HG03108 (cell line): ENCODE measurements at regions not wholly inside any gene's neighbourhood (a gene's known extent, or its start where the extent isn't known, plus 50 kb on each side); places are given as distances from the start of the nearest gene placed in this dataset.

Experiments used
- ATAC-seq: cut with Tn5 transposase; IDR thresholded peaks from one replicate; pipeline ENCODE4 v1.9.1; 2021; ENCODE audit warnings: moderate library complexity; ENCODE audit not compliant: unreplicated experiment

GRCh38 chr16:86986809-86987487 is 330.2 kb downstream of the C16orf95 start:
- no peak for ATAC-seq

GRCh38 chr16:86987746-86988670 is 329.2 kb downstream of the C16orf95 start:
- no peak for ATAC-seq

- no peak for ATAC-seq
Observed at GRCh38 chr16:86988920-86989696, 328.1 kb downstream of the C16orf95 start.

DNA sequence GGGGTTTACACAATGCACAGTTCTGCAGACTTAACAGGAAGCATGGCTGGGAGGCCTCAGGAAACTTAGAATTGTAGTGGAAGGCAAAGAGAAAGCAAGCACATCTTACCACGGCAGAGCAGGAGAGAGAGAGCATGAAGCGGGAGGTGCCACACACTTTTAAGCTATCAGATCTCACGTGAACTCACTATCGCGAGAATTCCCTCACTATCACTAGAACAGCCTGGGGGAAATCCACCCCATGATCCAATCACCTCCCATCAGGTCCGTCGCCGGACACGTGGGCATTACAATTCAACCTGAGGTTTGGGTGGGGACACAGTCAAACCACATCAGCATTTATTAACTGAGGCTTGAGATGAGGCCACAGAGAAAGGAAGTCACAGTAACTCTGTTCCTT is 326.7 kb downstream of the C16orf95 start:
- ATAC-seq = peak; percentile 38

GRCh38 chr16:86991679-86992078 is 325.5 kb downstream of the C16orf95 start:
- no peak for ATAC-seq

GRCh38 chr16:86992587-86992986 is 324.6 kb downstream of the C16orf95 start:
- ATAC-seq = no peak

- no peak for ATAC-seq
Observed at GRCh38 chr16:86993426-86994110, 323.6 kb downstream of the C16orf95 start.

- ATAC-seq = no peak
Observed at GRCh38 chr16:86994215-86994614, 323.0 kb downstream of the C16orf95 start.

DNA sequence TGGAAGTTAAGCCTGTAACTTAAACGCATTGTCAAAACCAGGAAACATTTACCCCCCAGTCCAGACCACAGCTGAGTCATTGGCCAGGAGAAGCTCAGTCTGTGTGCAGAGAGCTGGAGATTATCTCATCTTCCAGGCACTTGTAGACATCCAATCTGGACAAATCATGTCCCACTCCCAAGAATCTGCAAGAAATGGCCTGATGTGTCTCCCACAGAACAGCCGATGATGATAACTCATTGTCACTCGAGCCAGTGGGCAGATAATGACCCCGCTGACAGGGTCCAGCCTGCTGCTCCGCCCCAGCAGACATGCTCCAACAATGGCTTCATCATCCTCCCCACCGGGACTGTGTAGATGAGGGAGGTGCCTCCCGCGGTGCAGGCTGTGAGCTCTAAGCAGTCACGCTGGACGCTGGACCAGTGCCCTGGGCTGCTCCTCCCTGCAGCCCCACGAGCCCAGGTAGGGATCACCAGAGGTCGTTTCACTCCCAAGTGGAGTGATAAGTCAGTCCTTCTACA is 322.5 kb downstream of the C16orf95 start:
- ATAC-seq = no peak

DNA sequence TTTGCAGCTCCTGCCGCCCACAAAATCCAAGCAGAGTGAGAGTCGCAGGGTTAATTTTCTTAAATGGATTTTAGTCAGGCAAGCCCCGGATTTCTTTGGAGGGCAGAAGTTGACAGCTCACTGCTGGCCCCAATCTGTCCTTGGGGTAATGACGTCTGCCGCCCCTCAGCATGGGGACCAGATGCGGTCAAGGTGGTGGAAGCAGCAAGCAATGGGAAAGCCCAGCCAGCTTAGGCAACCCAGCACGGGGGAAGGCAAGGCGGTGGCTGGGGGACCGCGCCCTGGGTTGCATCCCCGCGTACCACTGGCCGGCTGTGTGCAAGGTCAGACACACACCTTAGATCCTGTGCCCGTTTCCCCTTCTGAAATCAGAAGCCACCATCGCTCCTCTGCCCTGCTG is 321.7 kb downstream of the C16orf95 start:
- ATAC-seq = no peak

DNA sequence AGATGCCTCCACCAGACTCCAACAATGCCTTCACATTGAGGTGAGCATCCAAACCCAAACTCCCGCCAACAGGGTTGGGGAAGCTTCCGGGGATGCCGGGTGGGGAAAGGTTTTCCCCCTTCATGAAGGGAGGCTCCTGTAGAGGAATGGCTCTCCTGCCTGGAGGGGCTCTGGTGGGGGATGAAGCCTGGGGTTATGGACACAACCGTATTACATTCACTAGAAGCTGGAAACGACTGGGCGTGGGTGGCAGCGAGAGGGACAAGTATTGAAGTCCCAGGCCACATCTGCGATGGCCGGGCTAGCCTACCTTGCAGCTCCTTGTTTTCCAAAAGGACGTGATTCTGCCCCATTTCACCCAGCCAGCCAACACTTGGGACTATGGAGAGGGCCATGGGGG is 321.1 kb downstream of the C16orf95 start:
- ATAC-seq = no peak

DNA sequence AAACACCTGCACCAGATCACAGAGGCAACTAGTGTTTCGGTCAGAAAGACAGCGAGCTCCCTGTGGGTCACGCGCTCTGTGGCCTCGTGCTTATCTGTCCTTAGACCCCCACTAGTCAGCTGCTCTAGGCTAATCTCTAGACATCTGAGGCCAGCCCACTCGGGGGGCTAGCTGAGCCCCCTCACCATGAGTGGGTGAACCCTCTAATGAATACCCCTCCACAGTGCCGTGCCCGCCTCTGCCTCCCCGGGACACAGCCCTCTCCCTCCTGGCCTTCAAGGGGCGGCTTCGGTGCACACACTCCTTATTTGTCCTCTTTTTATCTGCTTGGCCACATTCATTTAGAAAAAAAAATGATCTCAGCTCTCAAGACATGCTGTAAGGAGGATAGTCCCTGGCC is 320.1 kb downstream of the C16orf95 start:
- ATAC-seq = no peak

DNA sequence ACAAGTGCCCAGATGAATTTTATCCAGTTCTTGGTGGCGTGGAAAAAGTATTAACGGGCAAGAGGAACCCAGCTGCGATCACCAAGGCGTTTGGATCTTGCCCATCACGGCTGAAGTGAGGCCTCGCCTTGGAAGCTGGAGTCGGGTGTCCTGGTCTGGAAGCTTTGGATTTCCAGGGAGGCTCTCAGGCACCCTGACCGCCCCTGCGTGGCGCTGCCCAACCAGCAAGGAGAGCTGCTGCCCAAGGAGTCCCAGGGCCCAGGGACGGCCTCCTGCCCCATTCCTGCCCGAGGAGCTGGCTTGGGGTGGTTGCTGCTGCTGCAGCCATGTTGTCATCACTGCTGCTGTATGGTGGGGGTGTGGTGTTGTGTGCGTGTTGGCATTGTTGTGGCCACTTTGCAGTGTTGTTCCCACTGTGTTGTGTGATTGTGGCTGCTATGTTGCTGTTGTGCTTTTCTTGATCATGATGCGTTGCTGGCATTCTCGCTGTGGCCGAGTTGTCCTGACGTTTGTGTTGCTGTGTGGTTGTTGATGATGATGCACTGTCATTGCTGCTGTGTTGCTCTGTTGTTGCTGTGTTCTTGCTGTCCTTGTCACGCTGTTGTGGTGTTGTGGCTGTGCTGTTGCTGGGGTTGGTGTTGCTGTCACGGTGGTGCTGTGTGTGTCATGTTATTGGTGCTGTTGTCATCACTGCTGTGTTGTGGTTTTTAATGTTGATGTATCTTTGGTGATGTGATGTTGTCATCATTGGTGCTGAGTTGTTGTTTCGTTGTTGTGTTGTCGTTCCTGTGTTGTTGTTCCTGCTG is 318.8 kb downstream of the C16orf95 start:
- ATAC-seq = no peak

DNA sequence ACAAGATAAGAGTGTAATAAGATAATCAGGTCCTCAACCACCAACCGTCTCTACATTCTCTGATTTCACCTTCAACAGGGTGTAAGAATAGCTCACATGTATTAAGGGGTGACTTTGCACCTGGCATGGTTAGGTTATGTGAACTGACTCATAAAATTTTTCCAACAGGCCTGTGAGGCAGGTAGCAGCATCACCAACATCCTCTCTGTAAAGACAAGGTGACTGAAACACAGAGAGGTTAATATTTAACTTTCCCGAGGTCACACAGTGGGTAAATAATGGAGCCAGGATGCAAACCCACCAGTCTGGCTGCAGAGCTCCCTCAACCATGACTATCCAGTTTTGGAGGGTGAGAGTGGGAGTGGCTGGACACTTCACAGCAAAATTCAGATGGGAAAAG is 317.2 kb downstream of the C16orf95 start:
- no peak for ATAC-seq

DNA sequence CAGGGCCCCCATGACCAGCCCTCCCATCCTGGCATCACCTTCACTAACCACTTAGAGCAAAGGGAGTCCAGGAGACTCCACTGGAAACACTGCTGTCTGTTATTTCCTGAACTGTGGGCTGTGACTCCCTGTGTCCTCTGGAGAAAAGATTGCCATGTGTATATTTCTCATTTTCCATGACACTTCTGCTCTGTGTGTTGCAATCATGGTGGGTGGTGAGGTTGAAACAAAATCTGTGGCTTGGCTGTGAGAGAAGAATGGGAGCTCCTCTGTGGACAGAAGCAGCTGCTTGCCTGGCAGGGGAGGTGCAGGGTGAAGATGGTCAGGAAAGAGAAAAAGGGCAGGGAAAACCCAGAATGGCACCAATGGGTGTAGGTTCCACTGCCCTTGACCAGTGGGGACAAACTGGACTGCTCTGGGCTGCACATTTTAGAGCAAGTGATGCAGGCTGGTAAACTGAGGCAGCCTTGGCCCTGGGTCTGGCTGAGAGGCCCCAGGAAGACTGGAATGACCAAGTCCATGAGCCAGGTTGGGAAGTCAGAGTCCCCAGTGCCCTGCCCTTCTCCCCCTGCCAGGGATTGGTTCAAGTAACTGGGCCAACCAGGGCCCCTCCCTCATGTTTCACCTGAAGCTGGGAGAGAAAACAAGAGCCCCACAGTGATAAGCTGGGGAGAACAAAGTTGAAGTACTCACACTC is 314.3 kb downstream of the C16orf95 start:
- ATAC-seq = no peak

GRCh38 chr16:87003414-87003755 is 313.8 kb downstream of the C16orf95 start:
- no peak for ATAC-seq

GRCh38 chr16:87006021-87006420 is 311.2 kb downstream of the C16orf95 start:
- no peak for ATAC-seq

GRCh38 chr16:87006789-87007745 is 310.1 kb downstream of the C16orf95 start:
- ATAC-seq = no peak
